IMR-90 (cell line): ENCODE measurements at regions not wholly inside any gene's neighbourhood (a gene's known extent, or its start where the extent isn't known, plus 50 kb on each side); places are given as distances from the start of the nearest gene placed in this dataset.

Experiments
- ATAC-seq: fragments of 200-7000 bp; cut with Tn5 transposase; 2 replicates; pipeline ENCODE4 v1.9.1; 2020; ENCODE audit warnings: low read depth, mild to moderate bottlenecking, moderate library complexity
- BruUV-seq: library from RNA; stranded (reverse); fragments of 400-500 nt; replicated peaks from 2 replicates; lab custom pipeline; 2021; lab: Mats Ljungman, UMichigan
- CTCF ChIA-PET: fragments of 300-600 bp; formaldehyde crosslinking; extraction: SDS; loops from one replicate; lab custom pipeline; 2021; ENCODE audit warnings: antibody characterized with exemption; lab: Yijun Ruan, JAX
- POLR2A ChIA-PET: fragments of 300-600 bp; sonication (Branson Sonifier 250); formaldehyde crosslinking; loops from one replicate; lab custom pipeline; 2022; ENCODE audit warnings: antibody characterized with exemption; ENCODE audit not compliant: unreplicated experiment; lab: Charles Lee
- DNase-seq: peaks from one replicate; pipeline ENCODE4 v3.0.0; 2013
- H2AFZ ChIP-seq: replicated peaks from 2 replicates; pipeline ENCODE3; 2013; ENCODE audit warnings: low read length, mild to moderate bottlenecking; ENCODE audit not compliant: poor library complexity
- H2AK5ac ChIP-seq: 2 replicates; pipeline ENCODE4 v1.6.1; 2013; ENCODE audit warnings: low read depth, low read length, inconsistent platforms
- H2AK9ac ChIP-seq: replicated peaks from 2 replicates; pipeline ENCODE3; 2013; ENCODE audit warnings: mild to moderate bottlenecking, low read depth, low read length, moderate library complexity; ENCODE audit not compliant: poor library complexity
- H2BK120ac ChIP-seq: 2 replicates; pipeline ENCODE4 v1.6.1; 2013; ENCODE audit warnings: low read depth, low read length, inconsistent platforms
- H2BK15ac ChIP-seq: 3 replicates; pipeline ENCODE4 v1.6.1; 2013; ENCODE audit warnings: low read depth, low read length, inconsistent platforms
- H2BK20ac ChIP-seq: 2 replicates; pipeline ENCODE4 v1.6.1; 2013; ENCODE audit warnings: low read depth, mild to moderate bottlenecking, inconsistent platforms, low read length, moderate library complexity
- H2BK5ac ChIP-seq: 2 replicates; pipeline ENCODE4 v1.6.1; 2013; ENCODE audit warnings: mild to moderate bottlenecking, low read depth, low read length, inconsistent platforms; ENCODE audit not compliant: poor library complexity, severe bottlenecking
- H3K14ac ChIP-seq: replicated peaks from 2 replicates; pipeline ENCODE4 v1.6.1; 2013; ENCODE audit warnings: low read depth, low read length, inconsistent platforms
- H3K18ac ChIP-seq: 2 replicates; pipeline ENCODE4 v1.6.1; 2013; ENCODE audit warnings: low read depth, low read length, control low read depth
- H3K23ac ChIP-seq: 2 replicates; pipeline ENCODE4 v1.6.1; 2013; ENCODE audit warnings: low read depth, low read length, inconsistent platforms
- H3K27ac ChIP-seq: 2 replicates; pipeline ENCODE4 v1.5.1; 2013; ENCODE audit warnings: mild to moderate bottlenecking, control low read depth, low read length; ENCODE audit not compliant: insufficient read depth
- H3K27me3 ChIP-seq: 2 replicates; pipeline ENCODE4 v1.6.1; 2013; ENCODE audit warnings: low read length; ENCODE audit not compliant: control insufficient read depth, insufficient read depth
- H3K36me3 ChIP-seq: 2 replicates; pipeline ENCODE4 v1.6.1; 2013; ENCODE audit warnings: low read length, mixed read lengths; ENCODE audit not compliant: control insufficient read depth, insufficient read depth
- H3K4ac ChIP-seq: 2 replicates; pipeline ENCODE4 v1.6.1; 2013; ENCODE audit warnings: low read depth, low read length, inconsistent platforms
- H3K4me1 ChIP-seq: 2 replicates; pipeline ENCODE4 v1.6.1; 2013; ENCODE audit warnings: low read length, mixed read lengths; ENCODE audit not compliant: control insufficient read depth, insufficient read depth
- H3K4me2 ChIP-seq: 2 replicates; pipeline ENCODE4 v1.6.1; 2013; ENCODE audit warnings: low read depth, mild to moderate bottlenecking, control low read depth, low read length, moderate library complexity
- H3K4me3 ChIP-seq: 2 replicates; pipeline ENCODE4 v1.5.1; 2013; ENCODE audit warnings: low read depth, mild to moderate bottlenecking, control low read depth, low read length, moderate library complexity; ENCODE audit not compliant: insufficient read depth
- H3K56ac ChIP-seq: 2 replicates; pipeline ENCODE4 v1.6.1; 2013; ENCODE audit warnings: low read length, inconsistent platforms; ENCODE audit not compliant: insufficient read depth; ENCODE audit errors: extremely low read depth
- H3K79me1 ChIP-seq, 2 experiments: 2 replicates each; pipeline ENCODE4 v1.6.1; 2013; ENCODE audit warnings: low read length in 2 of 2, inconsistent platforms in 1 of 2, low read depth in 1 of 2
- H3K9ac ChIP-seq: 2 replicates; pipeline ENCODE4 v1.6.1; 2013; ENCODE audit warnings: low read depth, low read length, control low read depth
- H3K9me1 ChIP-seq: 2 replicates; pipeline ENCODE4 v1.6.1; 2013; ENCODE audit warnings: low read length, inconsistent platforms; ENCODE audit not compliant: insufficient read depth
- H3K9me3 ChIP-seq: 2 replicates; pipeline ENCODE4 v1.6.1; 2013; ENCODE audit warnings: low read length; ENCODE audit not compliant: control insufficient read depth, insufficient read depth
- H4K20me1 ChIP-seq: 2 replicates; pipeline ENCODE4 v1.6.1; 2013; ENCODE audit warnings: low read length, inconsistent platforms; ENCODE audit not compliant: insufficient read depth
- H4K5ac ChIP-seq: 2 replicates; pipeline ENCODE4 v1.6.1; 2013; ENCODE audit warnings: mild to moderate bottlenecking, low read depth, low read length, control low read depth
- H4K8ac ChIP-seq, 2 experiments: 2 replicates each; pipeline ENCODE4 v1.6.1; 2013; ENCODE audit warnings: low read depth in 2 of 2, low read length in 2 of 2, control low read depth in 1 of 2, inconsistent platforms in 1 of 2
- H4K91ac ChIP-seq: 2 replicates; pipeline ENCODE4 v1.6.1; 2013; ENCODE audit warnings: low read depth, low read length, inconsistent platforms; ENCODE audit not compliant: insufficient read depth
- NFE2L2 ChIP-seq: fragments of 150-350 bp; IDR thresholded peaks from 2 replicates; pipeline ENCODE4 v1.6.1; 2016; ENCODE audit warnings: low read depth, mild to moderate bottlenecking, low read length
- WGBS, 2 experiments: methylation state at CpG; one replicate each; pipeline versions ENCODE4 v1.1.5 to v1.1.7; 2013; ENCODE audit warnings: missing lambda C conversion rate in 2 of 2; ENCODE audit not compliant: insufficient read length in 1 of 2; ENCODE audit errors: extremely low coverage in 2 of 2; 5-methylcytosine and 5-hydroxymethylcytosine counted together
- dilution Hi-C: fragments of 300-500 bp; cut with HindIII; formaldehyde crosslinking; loops from one replicate; pipeline ENCODE4 v1.14.3; 2018; ENCODE audit warnings: low sequenced_read_pairs; ENCODE audit not compliant: unreplicated experiment
- in situ Hi-C: fragments of 300-500 bp; cut with MboI; formaldehyde crosslinking; loops from 3 replicates; pipeline ENCODE4 v1.14.3; 2019; ENCODE audit warnings: low sequenced_read_pairs, inconsistent platforms, mixed read lengths
- intact Hi-C: fragments of 100-400 bp; cut with micrococcal nuclease; formaldehyde crosslinking; loops from 2 replicates; pipeline ENCODE4 v1.10.0; 2022

DNA sequence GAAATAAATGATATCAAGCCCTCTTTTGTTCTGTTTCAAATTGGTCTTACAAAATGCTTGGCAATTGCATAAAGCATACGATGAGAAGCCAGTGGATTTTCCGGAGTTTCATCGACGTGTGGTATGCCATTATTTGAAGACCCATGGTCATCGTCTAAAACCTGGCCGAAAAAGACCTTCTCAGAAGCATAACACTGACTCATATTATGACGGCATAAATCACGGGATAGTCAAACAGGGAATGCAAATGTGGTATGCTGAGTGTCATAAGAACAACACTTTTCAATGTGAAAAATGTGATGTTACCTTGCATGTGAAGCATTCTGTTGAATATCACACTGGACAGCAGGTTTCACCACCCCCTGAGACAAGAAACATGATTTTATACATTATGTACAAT is 695.2 kb downstream of the GRXCR1 start:
- H3K27me3 ChIP-seq, result no peaks in the 10 kb centered on the region
- no peak overlapping the region for H2BK5ac ChIP-seq
- H4K8ac ChIP-seq, result no peak overlapping the region
- no peak overlapping the region for H3K23ac ChIP-seq
- no peaks in the 10 kb centered on the region; the same call in 1 of the 2 replicates for H3K9me3 ChIP-seq
- H3K79me1 ChIP-seq, result no peaks in the 10 kb centered on the region
- H4K5ac ChIP-seq, result no peak overlapping the region
- in situ Hi-C loops (no loop called here), intact Hi-C loops (no loop called here), dilution Hi-C loops (no loop called here)
- no peak for TF ChIP-seq NFE2L2
- H3K4ac ChIP-seq, result no peak overlapping the region
- POLR2A ChIA-PET, result no interaction called here
- WGBS, 2 experiments, result 63% methylated on average over 4 of the region's 8 CpGs; no CpG with 5 or more reads in 1 of the 2 experiments
- no peak overlapping the region for H3K9ac ChIP-seq
- no peak overlapping the region for H2AFZ ChIP-seq
- DNase-seq (no peak), ATAC-seq (no peak)
- H3K36me3 ChIP-seq, result no peaks in the 10 kb centered on the region
- H4K91ac ChIP-seq, result no peak overlapping the region
- H2BK120ac ChIP-seq, result no peak overlapping the region
- no peak overlapping the region for H3K4me2 ChIP-seq
- no peak overlapping the region for H2AK9ac ChIP-seq
- no peak overlapping the region for H2BK15ac ChIP-seq
- H2AK5ac ChIP-seq, result no peak overlapping the region
- no peaks in the 10 kb centered on the region for H3K9me1 ChIP-seq
- no peak overlapping the region for H3K27ac ChIP-seq
- no peaks in the 10 kb centered on the region for H4K20me1 ChIP-seq
- H3K14ac ChIP-seq, result no peak overlapping the region
- no peak overlapping the region for H3K18ac ChIP-seq
- no peaks in the 10 kb centered on the region for H3K4me1 ChIP-seq
- no peak overlapping the region for H3K56ac ChIP-seq
- no TSS peak for BruUV-seq
- CTCF ChIA-PET, result no interaction called here
- H3K4me3 ChIP-seq, result no peak overlapping the region
- no peak overlapping the region for H2BK20ac ChIP-seq
